Keratinocyte (primary cell): ENCODE measurements at regions not wholly inside any gene's neighbourhood (a gene's known extent, or its start where the extent isn't known, plus 50 kb on each side); places are given as distances from the start of the nearest gene placed in this dataset.

Experiments used
- DNase-seq: peaks from one replicate; pipeline ENCODE4 v3.0.0-alpha.2; 2011; ENCODE audit warnings: low read depth, missing footprints, low spot score
- FAIRE-seq: peaks from 2 replicates; lab custom pipeline; 2011; peaks lifted over from hg19 to GRCh38; lab: Jason Lieb, UNC
- H2AFZ ChIP-seq: 2 replicates; pipeline ENCODE4 v1.6.0; 2012; ENCODE audit warnings: low read length, control low read depth, inconsistent platforms; ENCODE audit not compliant: control insufficient read depth
- H3K27ac ChIP-seq: 2 replicates; pipeline ENCODE4 v1.5.1; 2011; ENCODE audit warnings: low read length; ENCODE audit not compliant: control insufficient read depth, insufficient read depth
- H3K27me3 ChIP-seq: 3 replicates; pipeline ENCODE4 v1.6.0; 2011; ENCODE audit warnings: low read length; ENCODE audit not compliant: control insufficient read depth, insufficient read depth; ENCODE audit errors: extremely low read depth
- H3K36me3 ChIP-seq, 2 experiments: 2 replicates in 1 of 2; 3 replicates in 1 of 2; pipeline ENCODE4 v1.5.1; 2011; ENCODE audit warnings: low read length in 2 of 2, mild to moderate bottlenecking in 1 of 2; ENCODE audit not compliant: control insufficient read depth in 2 of 2, insufficient read depth in 2 of 2; ENCODE audit errors: extremely low read depth in 1 of 2
- H3K4me1 ChIP-seq: 3 replicates; pipeline ENCODE4 v1.5.1; 2011; ENCODE audit warnings: low read length; ENCODE audit not compliant: control insufficient read depth, insufficient read depth; ENCODE audit errors: extremely low read depth
- H3K4me2 ChIP-seq: 3 replicates; pipeline ENCODE4 v1.6.0; 2011; ENCODE audit warnings: low read depth, low read length; ENCODE audit not compliant: control insufficient read depth, insufficient read depth; ENCODE audit errors: extremely low read depth
- H3K4me3 ChIP-seq, 3 experiments: fragments of 200-600 bp in 1 of 3; sonication (generic) in 1 of 3; 2 replicates in 2 of 3; 3 replicates in 1 of 3; pipeline ENCODE4 v1.5.1; 2011 to 2016; ENCODE audit warnings: low read length in 3 of 3, mild to moderate bottlenecking in 3 of 3, control low read depth in 2 of 3, inconsistent platforms in 1 of 3, low read depth in 1 of 3, mixed read lengths in 1 of 3, mixed run types in 1 of 3, moderate library complexity in 1 of 3; ENCODE audit not compliant: control insufficient read depth in 2 of 3, insufficient read depth in 2 of 3; ENCODE audit errors: extremely low read depth in 1 of 3
- H3K79me2 ChIP-seq: 2 replicates; pipeline ENCODE4 v1.6.0; 2012; ENCODE audit warnings: low read length; ENCODE audit not compliant: control insufficient read depth, insufficient read depth
- H3K9ac ChIP-seq: 3 replicates; pipeline ENCODE4 v1.6.0; 2011; ENCODE audit warnings: low read length; ENCODE audit not compliant: control insufficient read depth, insufficient read depth; ENCODE audit errors: extremely low read depth
- H3K9me1 ChIP-seq: 3 replicates; pipeline ENCODE4 v1.6.0; 2011; ENCODE audit warnings: low read length; ENCODE audit not compliant: control insufficient read depth, insufficient read depth; ENCODE audit errors: extremely low read depth
- H3K9me3 ChIP-seq: 2 replicates; pipeline ENCODE4 v1.5.1; 2012; ENCODE audit warnings: low read depth, low read length; ENCODE audit not compliant: control insufficient read depth
- H4K20me1 ChIP-seq: 3 replicates; pipeline ENCODE4 v1.6.0; 2011; ENCODE audit warnings: low read length; ENCODE audit not compliant: control insufficient read depth, insufficient read depth; ENCODE audit errors: extremely low read depth
- CTCF ChIP-seq, 3 experiments: IDR thresholded peaks in 1 of 3; conservative IDR thresholded peaks in 1 of 3; optimal IDR thresholded peaks in 1 of 3; 2 replicates in 2 of 3; 3 replicates in 1 of 3; pipeline versions ENCODE3 to v1.5.1; 2011; ENCODE audit warnings: low read length in 3 of 3, mild to moderate bottlenecking in 3 of 3, moderate library complexity in 2 of 3, control low read depth in 1 of 3, inconsistent platforms in 1 of 3; ENCODE audit not compliant: insufficient read depth in 2 of 3; ENCODE audit errors: extremely low read depth in 1 of 3
- EZH2 ChIP-seq: IDR thresholded peaks from one replicate; pipeline ENCODE4 v1.6.1; 2012; ENCODE audit warnings: inconsistent platforms, mild to moderate bottlenecking, low read length, moderate library complexity
- dilution Hi-C: fragments of 300-500 bp; cut with MboI; formaldehyde crosslinking; loops from one replicate; pipeline ENCODE4 v1.7.0; 2020; ENCODE audit warnings: low sequenced_read_pairs; ENCODE audit not compliant: extremely low pct_ligation_motif_present

DNA sequence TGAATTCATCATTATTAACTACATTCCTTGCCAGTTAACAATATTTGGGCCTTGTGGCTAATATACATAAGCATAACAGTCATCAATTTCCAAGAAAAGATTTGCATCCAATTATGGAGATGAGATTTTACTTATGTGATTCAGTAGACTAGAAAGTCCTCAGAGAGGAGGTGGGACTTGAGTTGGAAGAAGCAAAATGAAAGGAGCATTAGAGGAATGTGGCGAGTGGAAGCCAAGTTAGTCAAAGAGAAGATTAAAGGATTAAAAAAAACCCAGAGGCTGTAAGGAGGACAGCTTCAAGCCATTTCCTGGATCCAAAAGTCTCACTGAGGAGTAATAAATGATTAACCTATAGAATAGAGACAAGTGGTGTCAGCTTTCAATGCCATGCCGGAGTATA lies 1099.4 kb upstream of the IGFBP7 start:
- Histone ChIP-seq H3K4me3 (no peak overlapping the region), H3K36me3 (no peaks in the 10 kb centered on the region), H3K9me3 (no peaks in the 10 kb centered on the region), H3K9ac (no peak overlapping the region), H3K79me2 (no peaks in the 10 kb centered on the region), H3K27ac (no peak overlapping the region), H3K27me3 (no peaks in the 10 kb centered on the region), H3K9me1 (no peaks in the 10 kb centered on the region), H3K4me1 (no peaks in the 10 kb centered on the region), H2AFZ (no peak overlapping the region), H4K20me1 (no peaks in the 10 kb centered on the region), H3K4me2 (no peak overlapping the region)
- DNase-seq (no peak), FAIRE-seq (no peak)
- TF ChIP-seq EZH2, result no peak
- dilution Hi-C loops, result no loop called here

DNA sequence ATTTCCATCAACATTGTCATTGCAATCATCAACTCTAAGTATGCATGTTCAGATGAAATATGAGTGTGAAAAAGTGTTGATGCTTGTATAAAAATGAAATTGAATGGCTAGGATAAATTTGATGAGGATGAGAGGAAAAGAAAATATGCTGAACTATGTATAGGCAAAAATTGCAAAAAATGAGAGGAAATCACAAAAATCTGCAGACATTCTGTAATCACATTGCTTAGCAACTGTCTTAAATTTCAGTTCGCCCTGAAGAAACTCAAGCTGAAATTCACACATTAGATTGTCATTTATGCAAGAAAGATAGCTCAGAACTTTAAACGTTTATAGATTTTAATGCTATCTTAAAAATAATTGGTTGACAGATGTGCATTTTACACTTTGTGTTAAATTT lies 1098.8 kb upstream of the IGFBP7 start:
- Histone ChIP-seq H3K9me1 (no peaks in the 10 kb centered on the region), H4K20me1 (no peaks in the 10 kb centered on the region), H3K27ac (no peak overlapping the region), H3K4me2 (no peak overlapping the region), H3K27me3 (no peaks in the 10 kb centered on the region), H3K9me3 (no peaks in the 10 kb centered on the region), H3K9ac (no peak overlapping the region), H3K79me2 (no peaks in the 10 kb centered on the region), H3K4me1 (no peaks in the 10 kb centered on the region), H2AFZ (no peak overlapping the region), H3K4me3 (no peak overlapping the region), H3K36me3 (no peaks in the 10 kb centered on the region)
- DNase-seq (no peak), FAIRE-seq (no peak)
- dilution Hi-C loops, result no loop called here
- TF ChIP-seq EZH2 (no peak), CTCF (optimal IDR thresholded peaks at IDR 0.05 in 1 of 3, IDR thresholded peaks at IDR 0.05 in 1 of 3, conservative IDR thresholded peaks at IDR 0.05 in 1 of 3; ENCODE audit: extremely low read depth in 1 of 3, insufficient read depth in 2 of 3, low read length in 3 of 3) (no peak)

- Histone ChIP-seq H3K4me3 (no peak overlapping the region), H3K4me1 (no peaks in the 10 kb centered on the region), H2AFZ (no peak overlapping the region), H3K27me3 (no peaks in the 10 kb centered on the region), H3K36me3 (no peaks in the 10 kb centered on the region), H3K9me3 (no peaks in the 10 kb centered on the region), H4K20me1 (no peaks in the 10 kb centered on the region), H3K27ac (no peak overlapping the region), H3K9me1 (no peaks in the 10 kb centered on the region), H3K4me2 (no peak overlapping the region), H3K79me2 (no peaks in the 10 kb centered on the region), H3K9ac (no peak overlapping the region)
- DNase-seq (no peak), FAIRE-seq (no peak)
- dilution Hi-C loops, result no loop called here
- TF ChIP-seq EZH2 (no peak), CTCF (optimal IDR thresholded peaks at IDR 0.05 in 1 of 3, IDR thresholded peaks at IDR 0.05 in 1 of 3, conservative IDR thresholded peaks at IDR 0.05 in 1 of 3; ENCODE audit: extremely low read depth in 1 of 3, insufficient read depth in 2 of 3, low read length in 3 of 3) (no peak)
Observed at GRCh38 chr4:58205446-58206235, 1095.5 kb upstream of the IGFBP7 start.
